Tibial artery (tissue), 4 donors: ENCODE measurements at regions not wholly inside any gene's neighbourhood (a gene's known extent, or its start where the extent isn't known, plus 50 kb on each side); places are given as distances from the start of the nearest gene placed in this dataset.

Experiments used
- DNase-seq, 2 donors: peaks; one replicate each; pipeline ENCODE4 v3.0.0-alpha.2; 2019
- H3K27ac ChIP-seq, 2 donors: fragments of 200-600 bp; sonication (generic) in 1 of 2; 1 replicate in 1 of 2; 2 replicates in 1 of 2; pipeline ENCODE4 v1.5.1; 2018 to 2019; ENCODE audit warnings: mild to moderate bottlenecking in 1 of 2
- H3K27me3 ChIP-seq, 2 donors: fragments of 200-600 bp; sonication (generic) in 1 of 2; one replicate each; pipeline versions ENCODE4 v1.5.1 to v1.6.0; 2016 to 2019
- H3K36me3 ChIP-seq, 3 donors: fragments of 200-600 bp; sonication (generic) in 2 of 3; one replicate each; pipeline ENCODE4 v1.5.1; 2016 to 2019; ENCODE audit warnings: mild to moderate bottlenecking in 2 of 3
- H3K4me1 ChIP-seq, 4 donors: fragments of 200-600 bp; sonication (generic) in 2 of 4; 1 replicate in 3 of 4; 2 replicates in 1 of 4; pipeline ENCODE4 v1.5.1; 2016 to 2019
- H3K4me3 ChIP-seq, 2 donors: fragments of 200-600 bp; sonication (generic) in 1 of 2; 1 replicate in 1 of 2; 2 replicates in 1 of 2; pipeline ENCODE4 v1.5.1; 2018 to 2019; ENCODE audit warnings: mild to moderate bottlenecking in 2 of 2
- H3K9me3 ChIP-seq, 3 donors: fragments of 200-600 bp; sonication (generic) in 1 of 3; one replicate each; pipeline ENCODE4 v1.5.1; 2016 to 2019
- CTCF ChIP-seq, 2 experiments: fragments of 200-600 bp in 1 of 2; fragments of 450-650 bp in 1 of 2; IDR thresholded peaks; one replicate each; pipeline ENCODE4 v1.5.1; 2017 to 2019; ENCODE audit warnings: antibody characterized with exemption in 2 of 2, mild to moderate bottlenecking in 1 of 2, moderate library complexity in 1 of 2
- intact Hi-C: fragments of 100-400 bp; cut with DNase I; formaldehyde crosslinking; loops from one replicate; pipeline ENCODE4 v1.15.0; 2023; ENCODE audit warnings: low total_unique reads

GRCh38 chr1:72830606-72831390 lies 548.5 kb upstream of the NEGR1 start:
- no peaks in the 10 kb centered on the region for H3K36me3 ChIP-seq
- no peak overlapping the region for H3K27ac ChIP-seq
- H3K27me3 ChIP-seq: no peaks in the 10 kb centered on the region
- H3K4me3 ChIP-seq: no peak overlapping the region
- intact Hi-C loops: no loop called here
- no peak for DNase-seq
- peaks cover 0 to 16% (median 6%) of the 10 kb centered on the region in 3 donors for H3K9me3 ChIP-seq
- no peaks in the 10 kb centered on the region for H3K4me1 ChIP-seq
- no peak for TF ChIP-seq CTCF (IDR thresholded peaks at IDR 0.05)

GRCh38 chr1:72827278-72827677 lies 544.9 kb upstream of the NEGR1 start:
- Histone ChIP-seq H3K4me1 (no peaks in the 10 kb centered on the region), H3K4me3 (no peak overlapping the region), H3K36me3 (no peaks in the 10 kb centered on the region), H3K27ac (no peak overlapping the region), H3K9me3 (peaks cover 0 to 6% (median 0%) of the 10 kb centered on the region in 3 donors), H3K27me3 (no peaks in the 10 kb centered on the region)
- DNase-seq: no peak
- TF ChIP-seq CTCF (IDR thresholded peaks at IDR 0.05): no peak
- intact Hi-C loops: no loop called here

GRCh38 chr1:72804541-72804940 lies 522.2 kb upstream of the NEGR1 start:
- TF ChIP-seq CTCF (IDR thresholded peaks at IDR 0.05): no peak
- Histone ChIP-seq H3K27ac (no peak overlapping the region), H3K9me3 (no peaks in the 10 kb centered on the region), H3K27me3 (no peaks in the 10 kb centered on the region), H3K36me3 (no peaks in the 10 kb centered on the region), H3K4me1 (no peaks in the 10 kb centered on the region), H3K4me3 (no peak overlapping the region)
- DNase-seq: no peak
- intact Hi-C loops: no loop called here

GRCh38 chr1:72781038-72781437 lies 498.7 kb upstream of the NEGR1 start:
- Histone ChIP-seq H3K36me3 (no peaks in the 10 kb centered on the region), H3K4me3 (no peak overlapping the region), H3K27me3 (no peaks in the 10 kb centered on the region), H3K9me3 (no peaks in the 10 kb centered on the region), H3K4me1 (peaks cover 0 to 28% (median 2%) of the 10 kb centered on the region in 4 donors), H3K27ac (no peak overlapping the region)
- no peak for TF ChIP-seq CTCF (IDR thresholded peaks at IDR 0.05)
- no peak for DNase-seq
- intact Hi-C loops: no loop called here

GRCh38 chr1:72780212-72780611 lies 497.9 kb upstream of the NEGR1 start:
- H3K27me3 ChIP-seq: no peaks in the 10 kb centered on the region
- H3K36me3 ChIP-seq: no peaks in the 10 kb centered on the region
- H3K9me3 ChIP-seq: no peaks in the 10 kb centered on the region
- H3K4me1 ChIP-seq: peaks cover 0 to 34% (median 2%) of the 10 kb centered on the region in 4 donors
- no peak overlapping the region for H3K27ac ChIP-seq
- TF ChIP-seq CTCF (IDR thresholded peaks at IDR 0.05): no peak
- no peak overlapping the region for H3K4me3 ChIP-seq
- DNase-seq: no peak
- intact Hi-C loops: no loop called here
